ENCODE measurements at regions not wholly inside any gene's neighbourhood (a gene's known extent, or its start where the extent isn't known, plus 50 kb on each side); places are given as distances from the start of the nearest gene placed in this dataset.
"Not testable (repeated sequence)": the region's sequence is repeated elsewhere in the genome, so short reads cannot be mapped to it uniquely, and the experiment has no call there.

DNA sequence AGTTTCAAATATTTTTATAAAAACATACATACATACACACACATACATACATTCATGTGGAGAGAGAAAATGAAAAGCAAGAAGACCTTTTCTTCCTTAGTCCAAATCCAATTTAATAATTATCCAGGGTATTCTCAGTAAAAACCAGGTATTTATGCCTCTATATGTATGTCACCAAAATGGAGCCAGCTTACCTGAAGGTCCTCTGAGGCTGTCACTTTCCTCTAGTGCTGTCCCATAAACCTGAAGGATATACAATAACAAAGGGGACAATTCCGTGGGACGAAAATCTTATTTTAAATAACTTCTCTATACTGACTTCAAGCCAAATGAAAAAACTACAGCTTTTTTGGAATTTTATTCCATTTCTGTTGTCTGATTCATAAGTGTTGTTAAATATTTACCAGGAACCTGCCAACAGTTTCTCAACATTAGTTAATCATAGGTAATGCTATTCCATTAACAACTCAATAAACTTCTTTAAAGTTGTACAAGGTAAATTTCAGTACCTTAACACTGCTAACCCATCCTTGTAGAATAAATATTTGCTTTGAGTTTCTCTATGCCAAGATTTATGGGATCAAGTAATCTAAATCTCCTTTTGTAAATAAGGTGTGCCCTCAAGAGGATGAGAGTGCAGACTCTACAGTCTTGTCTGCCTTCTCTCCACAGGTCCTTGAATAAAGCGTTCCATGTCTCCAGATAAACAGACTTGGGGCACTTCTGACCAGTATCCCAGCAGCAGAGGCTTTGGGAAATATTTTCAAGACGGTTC lies 260.3 kb downstream of the AHR start:
- no peak for DNase-seq

GRCh38 chr7:17559388-17559787 lies 260.9 kb downstream of the AHR start:
- DNase-seq, result no peak

DNA sequence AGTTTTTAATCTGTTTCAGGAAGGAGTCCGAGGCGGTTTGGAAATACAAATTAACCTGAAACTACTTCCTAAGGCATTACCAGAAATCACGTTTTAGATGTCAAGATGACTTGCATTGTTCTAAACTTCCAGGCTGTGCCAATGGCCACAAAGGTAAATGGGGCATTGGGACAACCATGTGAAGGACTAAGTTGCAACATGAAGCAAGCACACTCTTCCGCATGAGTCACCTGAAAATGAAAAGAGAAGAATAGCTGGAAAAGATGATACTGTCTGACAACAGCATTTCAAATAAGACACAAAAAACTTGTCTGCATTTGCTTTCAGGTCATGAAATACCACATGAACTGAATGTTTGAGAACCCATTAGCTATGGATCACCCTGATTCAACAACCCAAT lies 262.1 kb downstream of the AHR start:
- DNase-seq, result no peak

DNA sequence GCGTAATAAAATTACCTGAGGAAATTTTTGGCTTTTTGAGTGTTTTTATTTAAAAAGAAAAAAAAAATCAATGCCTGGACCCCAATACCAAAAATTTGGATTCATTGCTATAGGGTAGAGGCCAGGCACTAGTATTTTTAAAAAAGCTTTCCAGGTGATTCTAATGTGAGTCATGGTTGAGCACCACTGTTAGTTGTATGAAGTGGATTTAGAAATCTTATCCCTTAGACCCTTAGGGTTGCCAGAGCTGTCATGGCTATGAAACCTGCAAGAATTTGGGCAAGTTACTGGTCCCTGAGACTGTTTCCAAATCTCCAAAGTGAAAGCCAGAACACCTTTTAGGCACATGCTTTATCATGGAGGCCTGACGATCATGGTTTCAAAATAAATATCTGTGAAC lies 262.5 kb downstream of the AHR start:
- no peak for DNase-seq

DNA sequence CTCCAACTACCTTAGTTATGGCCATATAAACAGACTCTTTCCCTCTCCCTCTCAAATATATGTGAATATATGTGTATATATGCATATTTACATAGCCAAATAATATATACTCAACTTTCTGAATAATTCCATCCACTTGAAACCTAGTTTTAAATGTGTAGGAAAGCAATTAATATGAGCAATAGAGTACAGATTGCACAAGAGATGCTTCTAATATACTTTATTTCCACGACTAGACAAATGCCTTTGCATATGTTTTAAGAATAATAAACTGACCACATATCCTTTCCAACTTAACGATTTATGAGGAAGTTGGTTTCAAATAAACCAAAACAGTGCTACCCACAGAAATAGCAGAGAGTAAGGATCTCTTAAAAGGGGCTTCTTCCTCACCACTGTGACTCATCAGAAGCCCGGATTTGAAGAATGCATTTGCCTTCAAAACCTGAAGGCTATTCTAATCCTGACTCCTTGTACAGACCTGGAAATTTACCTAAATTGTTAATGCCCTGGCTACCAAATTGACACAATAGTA lies 266.3 kb downstream of the AHR start:
- peak; percentile 47 for DNase-seq

DNA sequence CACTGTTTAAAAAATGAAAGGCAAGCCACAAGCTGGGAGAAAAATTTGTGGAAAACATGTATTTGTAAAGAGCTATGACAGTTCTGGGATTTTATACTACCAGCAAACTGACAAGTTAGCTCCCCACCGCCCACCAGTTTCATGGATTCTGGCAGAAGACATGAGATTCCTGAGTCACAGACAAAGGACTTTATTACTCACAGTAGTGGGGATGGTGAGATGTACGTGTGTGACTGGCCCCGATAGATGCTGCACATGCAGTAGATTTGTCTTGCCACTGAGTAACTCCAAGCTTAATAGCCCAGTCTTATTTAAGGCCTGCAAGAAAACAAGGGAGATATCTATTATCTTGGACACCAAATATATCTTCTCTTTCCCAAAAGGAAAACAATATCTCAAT lies 281.7 kb downstream of the AHR start:
- no peak for DNase-seq

GRCh38 chr7:17580856-17581255 lies 282.4 kb downstream of the AHR start:
- DNase-seq, result no peak

DNA sequence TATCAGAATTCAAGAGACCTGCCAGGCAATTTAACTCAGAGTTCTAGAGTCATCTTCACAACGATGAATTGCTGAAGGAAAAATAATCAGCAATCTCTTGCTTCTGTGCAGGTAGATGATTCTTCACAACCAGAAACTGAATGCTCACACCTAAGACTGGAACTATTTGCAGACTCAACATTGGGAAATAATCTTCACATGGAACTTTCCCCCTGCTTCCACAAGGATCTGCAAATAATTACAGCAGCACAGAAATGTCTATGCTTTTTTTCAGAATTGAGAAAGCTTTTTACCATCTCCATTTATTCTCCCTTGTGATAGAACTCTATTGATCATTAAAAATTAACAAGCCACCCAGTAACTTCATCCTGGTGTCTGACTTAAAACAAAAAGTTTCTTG lies 282.8 kb downstream of the AHR start:
- DNase-seq, result no peak

- DNase-seq, result not testable (repeated sequence)
Observed at GRCh38 chr7:17582696-17583095, 284.2 kb downstream of the AHR start.

- DNase-seq, result no peak
Observed at GRCh38 chr7:17583786-17584185, 285.3 kb downstream of the AHR start.

GRCh38 chr7:17584822-17585221 lies 286.4 kb downstream of the AHR start:
- no peak for DNase-seq

GRCh38 chr7:17586711-17587110 lies 288.3 kb downstream of the AHR start:
- DNase-seq, result no peak

GRCh38 chr7:17588730-17589129 lies 290.3 kb downstream of the AHR start:
- no peak for DNase-seq

- no peak for DNase-seq
Observed at GRCh38 chr7:17589671-17590070, 291.2 kb downstream of the AHR start.

- DNase-seq, result no peak
Observed at GRCh38 chr7:17590221-17590620, 291.8 kb downstream of the AHR start.

- DNase-seq, result no peak
Observed at GRCh38 chr7:17593819-17594419, 295.5 kb downstream of the AHR start.

DNA sequence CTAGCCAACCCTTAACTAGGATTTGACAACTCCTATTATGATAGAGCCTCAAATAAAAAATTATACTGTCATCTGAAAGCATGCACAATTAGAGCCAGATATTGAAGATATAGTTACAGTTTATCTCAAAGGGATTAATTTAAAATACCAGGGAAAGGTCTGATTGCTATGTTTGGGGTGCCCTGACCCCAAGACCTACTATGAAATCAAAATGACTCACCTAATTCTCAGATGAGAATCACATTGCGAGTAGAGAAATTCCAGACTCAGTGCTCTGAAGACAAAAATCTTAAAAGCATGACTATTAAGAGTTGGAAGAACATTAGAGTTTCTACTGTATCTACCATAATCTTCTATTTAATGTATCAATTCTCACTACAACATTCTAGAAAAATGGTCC lies 297.1 kb downstream of the AHR start:
- no peak for DNase-seq

DNA sequence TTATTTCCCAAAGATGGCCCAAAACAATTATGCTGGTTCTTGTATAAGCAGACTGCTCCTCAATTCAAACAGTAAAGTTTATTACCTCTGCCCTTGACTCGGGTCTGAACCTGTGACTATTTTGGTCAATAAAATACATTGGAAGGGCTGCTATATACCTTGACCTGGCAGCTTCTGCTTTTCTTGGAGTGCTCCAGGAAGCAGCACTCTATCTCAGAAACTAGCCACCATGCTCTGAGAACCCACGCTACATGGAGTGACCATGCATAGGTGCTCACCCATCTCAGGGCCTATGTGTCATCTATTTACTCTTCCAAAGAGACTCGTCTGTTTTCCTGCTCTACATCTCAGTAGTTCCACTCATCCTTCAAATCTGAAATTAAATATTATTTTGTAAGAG lies 299.9 kb downstream of the AHR start:
- DNase-seq, result no peak

DNA sequence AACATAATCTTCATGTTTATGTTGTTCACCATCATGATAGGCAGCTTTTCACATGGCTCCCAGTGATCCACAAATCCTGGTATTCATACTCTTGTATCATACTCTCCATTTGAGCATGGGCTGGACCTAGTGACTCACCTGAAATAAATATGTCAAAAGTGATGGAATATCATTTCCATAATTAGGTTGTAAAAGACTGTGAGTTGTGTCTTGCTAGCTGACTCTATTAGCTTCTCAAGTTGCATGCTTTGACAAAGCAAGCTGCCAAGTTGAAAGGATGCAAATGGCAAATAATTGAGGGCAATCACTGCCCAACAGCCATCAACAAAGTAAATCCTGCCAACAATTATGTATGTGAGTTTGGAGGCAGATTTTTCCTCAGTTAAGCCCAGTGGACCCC lies 300.4 kb downstream of the AHR start:
- DNase-seq, result no peak

DNA sequence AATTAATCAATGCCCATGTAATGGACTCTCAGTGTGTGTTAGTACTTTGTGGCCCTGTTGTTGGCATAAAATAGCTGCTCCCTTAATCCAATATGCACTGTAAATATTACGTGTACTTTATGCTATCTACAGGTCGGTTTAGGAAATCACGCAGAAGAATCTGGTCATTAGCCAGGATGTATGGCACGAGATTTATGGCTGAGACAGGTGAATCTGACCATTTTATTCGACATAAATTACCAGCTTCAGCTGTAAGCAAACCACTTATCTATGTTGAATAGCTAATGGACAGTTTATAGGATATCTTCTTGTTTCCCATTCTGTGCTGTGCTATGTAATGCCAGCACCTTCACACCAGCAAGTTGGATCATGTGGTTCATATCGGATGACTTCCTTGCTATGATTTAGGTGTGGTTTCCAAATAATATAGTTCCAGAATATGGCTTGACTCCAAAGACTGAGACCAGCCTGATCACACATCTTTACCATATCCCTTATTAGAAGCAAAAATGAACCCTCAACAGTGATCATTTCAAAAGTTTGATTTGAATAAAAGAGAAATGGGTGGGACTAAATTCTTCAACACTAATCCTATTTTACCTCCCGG lies 301.4 kb downstream of the AHR start:
- no peak for DNase-seq

DNA sequence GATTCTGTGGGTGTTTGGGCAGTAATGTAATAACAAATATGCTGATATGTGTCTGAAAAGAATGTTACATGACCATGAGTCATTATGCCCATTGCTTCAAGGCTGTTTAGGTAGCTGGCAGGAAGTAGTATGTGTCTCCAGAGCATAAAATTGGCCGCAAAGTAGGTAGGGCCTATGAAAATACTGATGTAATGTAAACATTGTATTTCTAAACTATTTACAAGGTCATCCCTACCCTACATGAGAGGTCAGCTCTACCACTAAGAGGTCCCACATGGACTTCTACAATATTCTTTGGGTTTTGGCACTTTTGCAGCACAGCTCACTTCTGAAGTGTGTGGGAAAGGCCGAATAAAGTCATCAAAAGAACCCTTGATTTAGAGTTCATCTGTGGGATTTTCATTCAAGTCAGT lies 301.9 kb downstream of the AHR start:
- DNase-seq, result no peak

- DNase-seq, result no peak
Observed at GRCh38 chr7:17601921-17602320, 303.5 kb downstream of the AHR start.

DNA sequence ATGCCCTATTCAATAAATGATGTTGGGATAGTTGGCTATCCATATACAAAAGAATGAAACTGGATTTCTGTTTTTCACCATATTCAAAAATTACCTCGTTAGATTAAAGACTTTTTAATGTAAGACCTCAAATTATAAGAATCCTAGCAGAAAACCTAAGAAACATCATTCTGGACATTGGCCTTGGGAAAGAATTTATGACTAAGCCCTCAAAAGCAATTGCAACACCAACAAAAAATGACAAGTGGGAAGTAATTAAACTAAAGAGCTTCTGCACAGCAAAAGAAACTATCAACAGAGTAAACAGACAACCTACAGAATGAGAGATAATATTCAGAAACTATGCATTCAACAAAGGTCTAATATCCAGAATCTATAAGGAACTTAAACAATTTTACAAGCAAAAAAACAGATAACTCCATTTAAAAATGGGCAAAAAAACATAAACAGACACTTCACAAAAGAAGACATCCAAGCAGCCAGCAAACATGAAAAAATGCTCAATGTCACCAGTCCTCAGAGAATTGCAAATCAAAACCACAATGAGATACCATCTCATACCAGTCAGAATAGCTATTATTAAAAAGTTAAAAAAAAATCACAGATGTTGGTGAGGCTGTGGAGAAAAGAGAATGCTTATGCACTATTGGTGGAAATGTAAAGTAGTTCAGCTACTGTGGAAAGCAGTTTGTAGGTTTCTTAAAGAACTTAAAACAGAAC lies 309.8 kb downstream of the AHR start:
- no peak for DNase-seq

DNA sequence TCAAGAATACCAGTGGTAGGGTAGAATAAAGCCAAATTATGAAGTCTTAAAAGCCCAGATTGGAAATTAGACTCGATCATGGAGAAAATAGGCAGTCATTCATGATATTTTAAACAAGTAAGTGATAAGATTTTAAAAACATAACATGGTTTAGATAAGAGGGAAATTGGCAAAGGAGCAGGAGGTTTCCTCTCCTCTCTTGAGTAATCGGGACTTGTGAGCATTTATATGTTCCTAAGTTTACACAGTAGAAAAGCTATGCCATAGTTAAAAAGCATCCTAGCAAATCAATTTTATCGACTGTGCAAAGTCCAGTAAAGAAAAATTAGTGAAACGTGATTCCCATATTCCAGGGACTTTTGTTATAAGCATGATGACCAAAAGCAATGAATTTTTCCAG lies 313.2 kb downstream of the AHR start:
- DNase-seq, result no peak
